ENCODE measurements at regions not wholly inside any gene's neighbourhood (a gene's known extent, or its start where the extent isn't known, plus 50 kb on each side); places are given as distances from the start of the nearest gene placed in this dataset.

DNA sequence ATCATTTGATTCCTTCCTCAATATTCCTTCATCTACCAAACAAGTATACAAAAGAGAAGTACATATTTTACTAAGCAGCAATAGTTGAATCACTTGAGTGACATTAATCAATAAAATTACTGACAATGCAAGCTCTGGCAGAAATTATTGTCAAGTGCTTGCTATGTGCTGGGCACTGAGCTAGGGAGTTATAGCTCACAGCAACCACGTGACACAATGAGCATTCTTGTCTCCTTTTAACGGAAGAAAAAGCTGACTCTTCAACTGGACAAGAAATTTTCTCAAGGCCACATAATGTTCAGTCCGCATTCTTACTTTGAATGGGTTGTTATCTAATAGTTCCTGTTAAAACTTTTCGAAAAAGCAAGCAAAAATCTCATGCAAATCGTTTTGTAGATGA, 500.1 kb downstream of the PYDC2 start:
- H3K27me3 ChIP-seq (ENCODE audit: insufficient read depth, low read depth, severe bottlenecking) = no peaks in the 10 kb centered on the region
- H3K27ac ChIP-seq = peak overlapping the region; percentile 57
- H3K4me3 ChIP-seq (ENCODE audit: low read depth, low read length) = no peak overlapping the region
- no peaks in the 10 kb centered on the region for H3K9me3 ChIP-seq (ENCODE audit: severe bottlenecking)
- H3K36me3 ChIP-seq = no peaks in the 10 kb centered on the region
- TF ChIP-seq, protein P1, sequence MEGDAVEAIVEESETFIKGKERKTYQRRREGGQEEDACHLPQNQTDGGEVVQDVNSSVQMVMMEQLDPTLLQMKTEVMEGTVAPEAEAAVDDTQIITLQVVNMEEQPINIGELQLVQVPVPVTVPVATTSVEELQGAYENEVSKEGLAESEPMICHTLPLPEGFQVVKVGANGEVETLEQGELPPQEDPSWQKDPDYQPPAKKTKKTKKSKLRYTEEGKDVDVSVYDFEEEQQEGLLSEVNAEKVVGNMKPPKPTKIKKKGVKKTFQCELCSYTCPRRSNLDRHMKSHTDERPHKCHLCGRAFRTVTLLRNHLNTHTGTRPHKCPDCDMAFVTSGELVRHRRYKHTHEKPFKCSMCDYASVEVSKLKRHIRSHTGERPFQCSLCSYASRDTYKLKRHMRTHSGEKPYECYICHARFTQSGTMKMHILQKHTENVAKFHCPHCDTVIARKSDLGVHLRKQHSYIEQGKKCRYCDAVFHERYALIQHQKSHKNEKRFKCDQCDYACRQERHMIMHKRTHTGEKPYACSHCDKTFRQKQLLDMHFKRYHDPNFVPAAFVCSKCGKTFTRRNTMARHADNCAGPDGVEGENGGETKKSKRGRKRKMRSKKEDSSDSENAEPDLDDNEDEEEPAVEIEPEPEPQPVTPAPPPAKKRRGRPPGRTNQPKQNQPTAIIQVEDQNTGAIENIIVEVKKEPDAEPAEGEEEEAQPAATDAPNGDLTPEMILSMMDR (IDR thresholded peaks at IDR 0.05; ENCODE audit: low read depth, low read length) = no peak
- no peak for DNase-seq

DNA sequence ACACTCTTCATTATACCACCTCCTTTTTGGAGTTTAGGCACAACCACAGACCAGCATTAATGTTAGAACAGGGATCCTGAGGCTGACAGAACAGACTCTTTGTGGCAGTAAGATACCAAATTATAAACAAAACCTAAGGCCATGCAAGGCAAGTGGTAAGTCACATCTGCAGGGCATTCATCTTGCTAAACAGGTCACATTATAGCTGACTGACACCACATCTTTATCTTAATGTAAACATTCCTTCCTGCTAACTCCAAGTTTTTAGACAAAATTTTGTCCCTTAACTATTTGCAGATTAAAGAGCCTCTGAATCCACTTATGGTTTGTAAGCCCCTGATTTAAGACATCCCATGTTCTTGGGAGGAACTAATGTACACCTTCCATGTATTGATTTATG, 500.6 kb downstream of the PYDC2 start:
- no peak for DNase-seq
- no peaks in the 10 kb centered on the region for H3K36me3 ChIP-seq
- peak overlapping the region; percentile 57 for H3K27ac ChIP-seq

DNA sequence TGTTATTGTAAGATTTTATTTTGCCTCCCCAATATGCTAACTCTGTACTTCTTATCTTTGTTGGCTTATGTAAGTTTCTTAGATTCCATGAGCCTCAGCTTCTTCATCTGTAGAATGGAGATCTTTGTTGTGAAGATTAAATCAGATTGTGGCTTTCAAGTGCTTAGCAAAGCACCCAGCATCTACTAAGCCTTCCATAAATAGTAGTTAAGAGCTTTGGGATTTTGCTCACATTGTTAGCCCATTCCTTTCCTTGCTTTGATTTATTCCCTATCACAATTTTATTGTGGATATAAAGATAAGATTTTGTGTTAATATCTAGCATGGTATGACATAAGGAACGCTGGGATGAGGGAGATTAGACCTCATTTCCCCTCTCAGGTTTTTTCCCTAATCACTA, 501.4 kb downstream of the PYDC2 start:
- Histone ChIP-seq H3K9me3 (ENCODE audit: severe bottlenecking) (no peaks in the 10 kb centered on the region), H3K27ac (peak overlapping the region; percentile 57), H3K4me3 (ENCODE audit: low read depth, low read length) (no peak overlapping the region), H3K27me3 (ENCODE audit: insufficient read depth, low read depth, severe bottlenecking) (no peaks in the 10 kb centered on the region), H3K36me3 (no peaks in the 10 kb centered on the region)
- no peak for DNase-seq
- TF ChIP-seq, protein P1 (IDR thresholded peaks at IDR 0.05; ENCODE audit: low read depth, low read length) = no peak

More for the DNA sequence above, 500.6 kb downstream of the PYDC2 start:
- H3K9me3 ChIP-seq (ENCODE audit: severe bottlenecking) = no peaks in the 10 kb centered on the region
- H3K27me3 ChIP-seq (ENCODE audit: insufficient read depth, low read depth, severe bottlenecking) = no peaks in the 10 kb centered on the region
- TF ChIP-seq, protein P1 (IDR thresholded peaks at IDR 0.05; ENCODE audit: low read depth, low read length) = no peak
- H3K4me3 ChIP-seq (ENCODE audit: low read depth, low read length) = no peak overlapping the region

DNA sequence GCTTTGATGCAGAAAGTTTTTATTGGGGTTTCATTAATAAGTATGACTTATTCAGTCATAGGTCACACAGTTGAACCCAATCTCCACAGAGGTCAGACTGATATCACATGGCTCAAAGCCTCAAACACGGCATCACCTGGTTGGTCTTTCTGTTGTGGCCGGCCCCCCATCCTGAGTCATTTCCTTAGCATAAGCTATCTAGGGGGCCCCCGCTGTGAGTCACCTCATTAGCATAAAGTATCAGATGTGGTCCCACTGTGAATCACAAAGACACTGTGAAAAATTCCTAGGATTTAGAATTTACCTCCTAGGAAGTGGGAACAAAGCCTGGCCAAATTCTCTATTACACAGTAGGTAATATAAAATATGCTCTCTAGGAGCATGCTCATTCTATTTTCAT, 502.2 kb downstream of the PYDC2 start:
- no peaks in the 10 kb centered on the region for H3K27me3 ChIP-seq (ENCODE audit: insufficient read depth, low read depth, severe bottlenecking)
- H3K27ac ChIP-seq = no peak overlapping the region
- no peaks in the 10 kb centered on the region for H3K9me3 ChIP-seq (ENCODE audit: severe bottlenecking)
- H3K36me3 ChIP-seq = no peaks in the 10 kb centered on the region
- H3K4me3 ChIP-seq (ENCODE audit: low read depth, low read length) = no peak overlapping the region
- no peak for DNase-seq
- TF ChIP-seq, protein P1 (IDR thresholded peaks at IDR 0.05; ENCODE audit: low read depth, low read length) = no peak

DNA sequence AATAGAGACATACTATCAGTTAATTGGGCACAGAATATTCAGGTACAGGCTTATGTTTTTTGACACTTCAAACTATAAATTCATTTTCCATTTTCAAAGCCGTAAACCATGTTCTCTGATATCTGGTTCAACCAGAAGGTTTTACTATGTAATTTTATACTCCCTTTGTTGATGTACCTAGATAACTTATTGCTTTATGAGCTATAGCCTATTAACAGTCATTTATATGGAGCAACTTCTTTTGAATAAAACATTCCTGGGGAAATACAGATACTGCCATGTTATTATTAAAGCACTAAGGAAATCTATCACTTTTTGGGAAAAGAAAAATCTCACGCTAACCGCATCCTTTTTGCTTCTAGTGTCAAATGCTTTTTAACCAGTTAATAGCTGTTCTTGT, 505.6 kb downstream of the PYDC2 start:
- TF ChIP-seq, protein P1 (IDR thresholded peaks at IDR 0.05; ENCODE audit: low read depth, low read length) = no peak
- Histone ChIP-seq H3K9me3 (ENCODE audit: severe bottlenecking) (no peaks in the 10 kb centered on the region), H3K27me3 (ENCODE audit: insufficient read depth, low read depth, severe bottlenecking) (no peaks in the 10 kb centered on the region), H3K4me3 (ENCODE audit: low read depth, low read length) (no peak overlapping the region), H3K36me3 (no peaks in the 10 kb centered on the region), H3K27ac (no peak overlapping the region)
- no peak for DNase-seq

DNA sequence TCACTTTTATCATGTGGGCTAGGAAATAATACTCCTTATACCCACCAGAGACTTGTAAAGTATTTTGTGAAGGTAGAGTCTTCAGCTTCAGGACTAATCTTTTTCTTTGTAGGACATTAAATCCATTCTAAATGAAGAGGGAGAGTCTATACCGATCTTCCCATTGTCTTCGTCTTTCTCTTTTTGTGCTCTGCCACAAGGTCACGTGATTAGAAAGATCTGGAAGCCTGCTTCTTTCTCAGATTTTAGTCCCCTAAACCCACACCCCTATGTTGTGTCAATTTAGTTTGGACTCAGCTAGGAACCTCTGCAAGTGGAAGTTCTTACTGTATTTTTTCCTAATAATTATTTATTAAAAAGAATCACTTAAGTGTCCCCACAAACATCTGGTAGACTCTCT, 507.3 kb downstream of the PYDC2 start:
- H3K36me3 ChIP-seq = no peaks in the 10 kb centered on the region
- no peaks in the 10 kb centered on the region for H3K27me3 ChIP-seq (ENCODE audit: insufficient read depth, low read depth, severe bottlenecking)
- no peak overlapping the region for H3K4me3 ChIP-seq (ENCODE audit: low read depth, low read length)
- no peak for DNase-seq
- TF ChIP-seq, protein P1 (IDR thresholded peaks at IDR 0.05; ENCODE audit: low read depth, low read length) = no peak
- no peak overlapping the region for H3K27ac ChIP-seq
- no peaks in the 10 kb centered on the region for H3K9me3 ChIP-seq (ENCODE audit: severe bottlenecking)
